ENCODE measurements at regions not wholly inside any gene's neighbourhood (a gene's known extent, or its start where the extent isn't known, plus 50 kb on each side); places are given as distances from the start of the nearest gene placed in this dataset.
"Not testable (repeated sequence)": the region's sequence is repeated elsewhere in the genome, so short reads cannot be mapped to it uniquely, and the experiment has no call there.

DNA sequence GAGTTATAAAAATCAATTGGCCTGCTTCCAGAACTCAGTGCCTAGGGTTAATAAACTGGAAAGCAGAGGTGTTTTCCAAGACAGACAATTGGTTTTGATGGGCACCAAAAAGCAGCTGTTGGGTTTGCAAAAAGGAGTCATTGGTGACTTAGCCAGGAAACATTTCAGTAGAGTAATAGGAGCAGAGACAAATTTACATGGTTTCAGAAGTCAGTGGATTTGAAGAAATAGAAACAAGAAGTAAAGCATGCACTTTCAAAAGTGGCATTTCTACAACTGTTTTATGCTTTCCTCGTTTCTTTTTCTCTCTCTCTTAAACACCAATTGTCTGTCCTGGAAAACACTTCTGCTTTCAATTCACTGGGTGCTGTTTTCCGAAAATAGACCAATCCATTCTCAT is 87.8 kb downstream of the GLUL start:
- no peaks in the 10 kb centered on the region for H3K4me1 Mint-ChIP-seq
- H3K36me3 Mint-ChIP-seq: no peaks in the 10 kb centered on the region
- H3K9me3 Mint-ChIP-seq: no peaks in the 10 kb centered on the region
- ATAC-seq (ENCODE audit: low read depth): no peak
- H3K27ac Mint-ChIP-seq: no peak overlapping the region
- DNase-seq (ENCODE audit: low spot score in 2 of 2): no peak
- peaks cover 5% of the 10 kb centered on the region for H3K27me3 Mint-ChIP-seq
- no peak overlapping the region for H3K4me3 Mint-ChIP-seq

DNA sequence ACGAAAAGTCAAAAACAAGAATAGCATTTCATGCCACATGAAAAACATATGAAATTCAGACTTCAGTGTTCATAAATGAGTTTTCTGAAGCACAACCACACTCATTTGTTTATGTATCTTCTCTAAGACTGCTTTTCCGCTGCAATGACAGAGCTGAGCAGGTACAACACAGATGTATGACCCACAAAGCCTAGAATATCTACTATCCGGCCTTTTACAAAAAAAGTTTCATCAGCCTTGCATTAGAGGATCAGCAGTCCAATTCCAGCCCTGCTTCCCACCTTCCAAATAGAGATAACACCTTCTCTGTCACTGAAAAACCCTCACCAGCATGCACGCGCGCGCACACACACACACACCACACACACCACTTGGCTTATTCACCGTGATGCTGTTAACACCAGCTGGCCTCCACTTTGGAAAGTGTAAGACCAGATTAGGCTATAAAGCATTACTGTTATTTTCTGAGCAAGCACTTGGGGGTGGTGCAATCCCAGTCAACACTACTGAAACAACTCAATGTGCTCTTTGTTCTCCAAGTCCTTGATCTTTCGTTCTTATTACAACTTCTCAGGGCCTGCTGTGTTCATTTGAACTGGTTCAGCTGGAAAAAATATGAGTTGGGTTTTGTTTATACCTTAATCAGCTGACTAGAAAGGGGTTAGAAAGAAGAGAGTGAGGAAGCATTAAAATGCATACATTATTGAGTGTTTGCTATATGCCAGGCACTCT is 90.0 kb downstream of the GLUL start:
- no peak for DNase-seq (ENCODE audit: low spot score in 2 of 2)
- ATAC-seq (ENCODE audit: low read depth): no peak
- no peaks in the 10 kb centered on the region for H3K9me3 Mint-ChIP-seq
- H3K4me1 Mint-ChIP-seq: no peaks in the 10 kb centered on the region
- H3K27ac Mint-ChIP-seq: no peak overlapping the region
- H3K36me3 Mint-ChIP-seq: no peaks in the 10 kb centered on the region
- no peak overlapping the region for H3K4me3 Mint-ChIP-seq
- peaks cover 7% of the 10 kb centered on the region for H3K27me3 Mint-ChIP-seq

DNA sequence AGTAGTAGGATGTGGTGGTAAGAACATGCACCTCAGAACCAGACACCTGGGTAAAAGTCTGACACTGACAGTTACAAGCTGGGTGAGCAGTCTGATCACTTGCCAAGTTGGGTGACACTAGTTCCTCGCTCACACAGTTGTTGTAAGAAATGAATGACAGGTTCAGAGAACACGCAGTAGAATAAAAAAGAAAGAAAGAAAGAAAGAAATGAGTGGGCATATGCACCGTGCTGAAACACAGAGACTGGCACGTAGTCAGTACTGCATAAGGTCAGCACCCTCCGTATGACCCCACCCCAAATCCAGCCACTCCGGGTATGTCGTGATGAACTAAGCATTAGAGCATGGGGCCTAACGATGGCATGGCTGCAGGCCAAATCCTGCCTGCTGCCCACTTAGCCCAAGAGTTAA is 90.6 kb downstream of the GLUL start:
- Mint-ChIP-seq H3K27ac (no peak overlapping the region), H3K36me3 (no peaks in the 10 kb centered on the region), H3K27me3 (peaks cover 7% of the 10 kb centered on the region), H3K4me1 (no peaks in the 10 kb centered on the region), H3K9me3 (no peaks in the 10 kb centered on the region), H3K4me3 (no peak overlapping the region)
- ATAC-seq (ENCODE audit: low read depth) (no peak), DNase-seq (ENCODE audit: low spot score in 2 of 2) (no peak)

DNA sequence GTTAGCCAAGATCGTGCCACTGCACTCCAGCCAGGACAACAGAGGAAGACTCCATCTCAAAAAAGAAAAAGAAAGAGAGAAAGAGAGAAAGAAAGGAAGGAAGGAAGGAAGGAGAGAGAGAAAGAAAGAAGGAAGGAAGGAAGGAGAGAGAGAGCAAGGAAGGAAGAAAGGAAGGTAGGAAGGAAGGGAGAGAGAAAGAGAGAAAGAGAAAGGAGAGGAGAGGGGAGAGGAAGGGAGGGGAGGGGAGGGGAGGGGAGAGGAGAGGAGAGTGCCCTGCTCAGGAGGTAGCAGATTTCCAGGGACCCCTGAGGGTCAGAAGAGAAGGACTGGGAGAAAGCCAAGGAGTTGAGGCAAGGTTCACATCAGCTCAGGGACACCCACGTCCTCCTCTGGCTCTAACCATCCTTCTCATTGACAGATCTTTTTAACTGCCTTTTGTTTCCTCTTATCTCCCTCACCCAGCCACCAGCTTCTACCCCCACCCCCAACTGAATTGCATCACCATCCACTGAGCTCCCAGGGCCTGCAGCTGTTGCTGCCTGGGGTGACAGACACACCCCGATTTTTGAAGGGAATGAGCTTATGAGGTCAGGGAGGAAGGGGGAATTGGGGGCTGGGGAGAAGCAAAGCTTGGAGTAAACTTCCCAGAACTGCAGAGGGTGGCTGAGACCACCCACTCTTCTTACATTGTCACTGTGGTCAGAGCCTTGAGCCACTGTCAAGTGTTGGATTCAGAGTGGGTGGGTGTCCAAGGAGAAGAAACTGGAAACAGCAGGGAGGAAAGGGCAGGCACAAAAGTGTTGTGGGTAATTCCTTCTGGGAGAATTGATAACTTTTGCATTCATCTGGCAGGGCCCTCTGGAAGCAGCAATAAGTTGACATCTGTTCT is 91.6 kb downstream of the GLUL start:
- ATAC-seq (ENCODE audit: low read depth) (no peak), DNase-seq (ENCODE audit: low spot score in 2 of 2) (no peak)
- peaks cover 9% of the 10 kb centered on the region for H3K27me3 Mint-ChIP-seq
- no peaks in the 10 kb centered on the region for H3K36me3 Mint-ChIP-seq
- no peak overlapping the region for H3K27ac Mint-ChIP-seq
- no peak overlapping the region for H3K4me3 Mint-ChIP-seq
- H3K9me3 Mint-ChIP-seq: peaks cover 2% of the 10 kb centered on the region
- peaks cover 2% of the 10 kb centered on the region for H3K4me1 Mint-ChIP-seq

DNA sequence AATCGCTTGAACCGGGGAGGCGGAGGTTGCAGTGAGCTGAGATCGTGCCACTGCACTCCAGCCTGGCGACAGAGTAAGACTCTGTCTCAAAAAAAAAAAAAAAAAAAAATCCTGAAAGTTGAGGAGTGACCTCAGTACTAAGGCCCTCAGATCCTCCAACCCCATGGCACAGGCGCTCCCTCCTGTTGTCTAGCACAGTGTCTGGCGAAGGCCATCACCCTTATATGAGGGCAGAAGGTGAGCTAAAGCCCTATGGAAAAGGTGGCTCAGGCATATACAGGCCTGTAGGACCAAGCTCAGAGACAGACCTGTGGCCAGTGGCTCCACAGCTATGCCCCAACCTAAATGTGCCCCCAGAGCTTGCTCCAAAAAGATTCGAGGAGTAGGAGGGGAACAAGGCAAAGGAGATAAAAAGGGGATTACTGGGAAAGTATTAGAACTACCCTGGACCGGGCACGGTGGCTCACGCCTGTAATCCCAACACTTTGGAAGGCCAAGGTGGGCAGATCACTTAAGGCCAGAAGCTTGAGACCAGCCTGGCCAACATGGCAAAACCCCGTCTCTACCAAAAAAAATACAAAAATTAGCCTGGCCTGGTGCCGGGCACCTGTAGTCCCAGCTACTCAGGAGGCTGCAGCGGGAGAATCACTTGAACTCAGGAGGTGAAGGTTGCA is 92.4 kb downstream of the GLUL start:
- DNase-seq (ENCODE audit: low spot score in 2 of 2); H3K9me3 Mint-ChIP-seq; H3K27ac Mint-ChIP-seq; H3K4me3 Mint-ChIP-seq; H3K36me3 Mint-ChIP-seq; H3K4me1 Mint-ChIP-seq; ATAC-seq (ENCODE audit: low read depth): not testable (repeated sequence)
- H3K27me3 Mint-ChIP-seq: peaks cover 14% of the 10 kb centered on the region

DNA sequence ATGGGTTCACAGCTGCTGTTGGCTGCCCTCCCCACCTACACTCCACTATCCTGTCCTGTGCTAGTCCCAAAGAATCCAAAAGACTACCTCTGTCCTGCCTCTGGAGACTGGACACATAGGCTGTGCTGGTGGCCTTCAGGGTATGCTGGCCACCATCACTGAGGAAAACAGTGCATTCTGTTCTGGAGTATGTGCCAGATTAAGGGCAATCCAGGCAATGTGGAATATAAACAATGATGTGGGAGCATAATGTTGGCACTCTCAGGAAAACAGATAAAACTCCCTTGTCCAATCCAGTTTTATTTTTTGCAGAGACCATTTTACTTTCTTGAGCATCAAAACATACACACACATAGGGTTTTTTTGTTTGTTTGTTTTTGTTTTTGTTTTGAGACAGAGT is 94.3 kb downstream of the GLUL start:
- Mint-ChIP-seq H3K4me1 (peaks cover 2% of the 10 kb centered on the region), H3K27ac (no peak overlapping the region), H3K27me3 (peaks cover 13% of the 10 kb centered on the region), H3K36me3 (no peaks in the 10 kb centered on the region), H3K9me3 (peaks cover 2% of the 10 kb centered on the region), H3K4me3 (no peak overlapping the region)
- DNase-seq (ENCODE audit: low spot score in 2 of 2) (no peak), ATAC-seq (ENCODE audit: low read depth) (no peak)

DNA sequence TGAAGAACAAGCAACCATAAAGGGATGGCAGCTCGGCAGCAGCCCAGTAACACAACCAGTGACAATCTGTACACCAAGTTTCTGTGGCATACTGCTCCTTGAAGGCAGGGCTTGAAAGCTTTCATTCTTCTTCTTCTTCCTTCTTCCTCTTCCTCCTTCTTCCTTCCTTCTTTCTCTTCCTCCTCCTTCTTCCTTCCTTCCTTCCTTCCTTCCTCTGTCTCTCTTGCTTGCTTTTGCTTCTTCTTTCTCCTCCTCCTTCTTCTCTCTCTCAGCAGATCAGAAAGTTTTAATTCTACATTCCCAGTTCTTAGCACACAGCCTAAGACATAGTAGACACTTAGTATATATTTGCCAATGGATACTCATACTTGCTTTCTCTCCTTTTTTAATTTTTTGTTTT is 95.9 kb downstream of the GLUL start:
- Mint-ChIP-seq H3K27me3 (peaks cover 16% of the 10 kb centered on the region), H3K36me3 (no peaks in the 10 kb centered on the region), H3K9me3 (peaks cover 2% of the 10 kb centered on the region), H3K4me1 (peaks cover 2% of the 10 kb centered on the region), H3K4me3 (no peak overlapping the region), H3K27ac (no peak overlapping the region)
- no peak for ATAC-seq (ENCODE audit: low read depth)
- no peak for DNase-seq (ENCODE audit: low spot score in 2 of 2)

DNA sequence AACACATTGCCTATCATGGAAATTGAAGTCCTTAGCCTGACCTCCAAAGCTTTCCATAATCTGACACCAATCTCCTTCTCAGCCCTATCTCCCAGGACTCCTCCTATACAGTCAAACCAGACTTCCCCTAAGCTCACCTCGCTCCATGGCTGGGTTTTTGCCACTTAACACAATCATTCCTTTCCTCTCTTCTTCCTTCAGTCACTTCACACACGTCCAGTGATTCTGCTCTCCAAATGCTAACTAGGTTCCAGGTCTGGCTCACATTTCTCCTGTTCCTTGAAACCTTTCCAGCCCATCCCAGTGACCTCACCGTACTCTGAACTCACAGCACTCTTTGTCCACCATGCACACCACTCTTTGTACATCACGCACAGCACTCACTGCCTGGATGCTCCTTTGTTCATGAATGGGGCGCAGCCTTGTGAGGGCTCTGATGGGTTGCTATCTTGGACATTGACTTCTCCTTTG is 98.4 kb downstream of the GLUL start:
- Mint-ChIP-seq H3K9me3 (peaks cover 2% of the 10 kb centered on the region), H3K4me1 (peaks cover 2% of the 10 kb centered on the region), H3K27me3 (peaks cover 15% of the 10 kb centered on the region), H3K4me3 (no peak overlapping the region), H3K27ac (no peak overlapping the region), H3K36me3 (no peaks in the 10 kb centered on the region)
- DNase-seq (ENCODE audit: low spot score in 2 of 2) (no peak), ATAC-seq (ENCODE audit: low read depth) (no peak)

DNA sequence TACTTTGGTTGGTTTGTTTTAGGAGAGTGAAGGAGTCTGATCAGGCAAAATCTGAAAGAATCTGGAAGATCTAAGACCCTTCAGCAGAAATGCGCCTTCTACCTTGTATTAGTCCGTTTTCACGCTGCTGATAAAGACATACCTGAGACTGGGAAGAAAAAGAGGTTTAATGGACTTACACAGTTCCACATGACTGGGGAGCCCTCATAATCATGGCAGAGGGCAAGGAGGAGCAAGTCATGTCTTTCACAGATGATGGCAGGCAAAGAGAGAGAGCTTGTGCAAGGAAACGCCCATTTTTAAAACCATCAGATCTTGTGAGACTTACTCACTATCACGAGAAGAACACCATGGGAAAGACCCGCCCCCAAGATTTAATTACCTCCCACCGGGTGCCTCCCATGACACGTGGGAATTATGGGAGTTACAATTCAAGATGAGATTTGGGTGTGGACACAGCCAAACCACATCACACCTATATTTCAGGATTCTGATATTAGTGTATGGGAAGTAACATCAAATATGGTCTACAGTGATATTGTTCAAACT is 99.3 kb downstream of the GLUL start:
- no peak overlapping the region for H3K4me3 Mint-ChIP-seq
- DNase-seq (ENCODE audit: low spot score in 2 of 2) (no peak), ATAC-seq (ENCODE audit: low read depth) (no peak)
- H3K36me3 Mint-ChIP-seq: no peaks in the 10 kb centered on the region
- peaks cover 2% of the 10 kb centered on the region for H3K4me1 Mint-ChIP-seq
- peaks cover 2% of the 10 kb centered on the region for H3K9me3 Mint-ChIP-seq
- no peak overlapping the region for H3K27ac Mint-ChIP-seq
- peaks cover 17% of the 10 kb centered on the region for H3K27me3 Mint-ChIP-seq

DNA sequence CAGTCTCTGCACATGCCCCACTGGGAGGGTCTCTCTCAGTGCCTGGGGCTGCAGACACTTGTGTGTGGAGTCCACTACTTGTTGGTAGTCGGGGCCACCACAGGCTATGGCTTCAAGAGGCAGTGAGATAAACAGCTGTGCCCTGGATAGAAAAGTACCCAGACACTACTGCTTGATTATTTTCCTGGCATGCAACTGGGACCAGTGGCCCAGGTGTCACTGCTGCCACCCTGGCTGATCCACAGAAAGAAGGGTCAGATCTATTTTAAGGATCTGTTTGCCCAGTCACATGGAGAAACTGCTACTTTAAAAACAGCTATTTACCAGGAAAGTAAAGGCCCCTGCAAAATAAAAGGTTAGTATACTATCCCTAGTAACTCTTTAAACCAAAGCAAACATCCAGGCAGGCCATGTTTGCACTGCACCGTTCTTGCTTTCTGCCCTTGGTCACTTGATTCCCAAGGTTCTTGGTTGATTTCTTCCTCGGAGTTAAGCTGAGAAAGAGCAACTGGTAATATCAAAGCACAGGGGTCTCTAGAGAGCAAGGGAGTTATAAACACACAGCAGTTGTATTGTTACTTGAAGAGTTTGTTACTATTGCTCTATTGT is 99.9 kb downstream of the GLUL start:
- ATAC-seq (ENCODE audit: low read depth) (no peak), DNase-seq (ENCODE audit: low spot score in 2 of 2) (no peak)
- H3K27ac Mint-ChIP-seq: no peak overlapping the region
- H3K9me3 Mint-ChIP-seq: peaks cover 2% of the 10 kb centered on the region
- H3K4me3 Mint-ChIP-seq: no peak overlapping the region
- no peaks in the 10 kb centered on the region for H3K36me3 Mint-ChIP-seq
- H3K27me3 Mint-ChIP-seq: peaks cover 17% of the 10 kb centered on the region
- peaks cover 2% of the 10 kb centered on the region for H3K4me1 Mint-ChIP-seq

DNA sequence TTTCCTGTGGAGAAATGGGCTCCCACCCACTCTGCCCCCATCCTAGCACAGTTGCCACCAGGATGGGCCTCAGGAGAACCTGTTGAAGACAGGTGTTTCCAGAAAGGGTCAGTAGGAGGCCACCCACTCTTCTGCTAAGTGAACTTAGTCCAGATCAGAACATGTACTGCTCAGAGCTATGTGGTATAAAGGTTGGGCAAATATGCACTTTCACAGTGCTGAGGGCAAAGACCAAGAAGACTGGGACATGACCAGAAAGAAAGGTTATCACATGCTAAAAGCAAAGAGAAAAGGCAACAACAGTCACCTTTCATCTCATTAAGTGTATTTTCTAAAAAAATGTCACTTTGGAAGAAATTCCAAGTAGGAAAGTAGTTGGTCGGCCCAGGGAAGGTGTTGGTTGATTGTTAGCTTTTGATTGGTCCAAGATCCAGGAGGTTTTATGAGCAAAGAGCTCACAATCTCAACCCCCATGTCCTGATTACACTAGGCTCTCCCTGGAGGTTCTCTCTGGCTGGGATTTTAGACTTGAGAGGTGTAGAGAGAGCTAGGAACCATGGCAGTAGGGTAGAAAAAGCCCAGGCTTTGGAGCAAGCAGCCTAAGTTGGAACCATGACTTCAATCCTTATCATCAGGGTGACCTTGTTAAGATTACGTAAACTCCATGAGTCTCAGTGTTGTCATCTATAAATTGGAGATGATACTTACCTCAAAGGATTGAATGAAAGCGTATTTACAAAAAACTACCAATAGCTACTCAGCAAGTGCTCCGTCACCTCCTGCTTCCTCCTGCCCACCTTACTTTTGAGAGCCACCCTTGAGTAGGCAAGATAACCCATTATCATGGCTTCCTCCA is 102.6 kb downstream of the GLUL start:
- ATAC-seq (ENCODE audit: low read depth): no peak
- Mint-ChIP-seq H3K27me3 (peaks cover 12% of the 10 kb centered on the region), H3K4me3 (no peak overlapping the region), H3K27ac (no peak overlapping the region), H3K36me3 (no peaks in the 10 kb centered on the region), H3K9me3 (no peaks in the 10 kb centered on the region), H3K4me1 (peaks cover 3% of the 10 kb centered on the region)
- no peak for DNase-seq (ENCODE audit: low spot score in 2 of 2)

DNA sequence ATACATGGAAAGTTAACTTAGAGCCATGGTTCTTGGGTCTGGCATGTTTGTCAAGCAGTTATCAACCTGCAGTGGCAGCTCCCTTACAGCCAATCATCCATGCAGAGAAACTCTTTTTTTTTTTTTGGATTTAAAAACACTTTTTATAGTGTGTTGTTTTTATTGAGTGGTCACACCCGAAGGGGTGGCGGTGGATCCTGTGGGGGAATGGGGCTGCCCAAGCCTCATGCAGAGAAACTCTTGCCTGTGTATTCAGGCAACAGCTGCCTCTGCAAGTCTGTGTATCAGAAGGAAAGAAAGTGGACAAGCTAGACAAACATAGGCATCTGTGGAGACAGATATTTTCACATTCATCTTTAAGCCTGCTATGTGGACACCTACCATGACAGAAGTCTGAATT is 104.8 kb downstream of the GLUL start:
- Mint-ChIP-seq H3K4me1 (peaks cover 3% of the 10 kb centered on the region), H3K4me3 (no peak overlapping the region), H3K36me3 (no peaks in the 10 kb centered on the region), H3K27ac (no peak overlapping the region), H3K27me3 (peaks cover 13% of the 10 kb centered on the region), H3K9me3 (no peaks in the 10 kb centered on the region)
- DNase-seq (ENCODE audit: low spot score in 2 of 2): no peak
- no peak for ATAC-seq (ENCODE audit: low read depth)

Measured in memory B cell (primary cell).